H9 (cell line): ENCODE measurements at regions not wholly inside any gene's neighbourhood (a gene's known extent, or its start where the extent isn't known, plus 50 kb on each side); places are given as distances from the start of the nearest gene placed in this dataset.

ENCODE experiments used
- DNase-seq: peaks from one replicate; pipeline ENCODE4 v3.0.0-alpha.2; 2017
- H2AFZ ChIP-seq: one replicate; pipeline ENCODE4 v1.6.1; 2013; ENCODE audit warnings: mild to moderate bottlenecking, low read length, control low read depth, moderate library complexity
- H2AK5ac ChIP-seq: 2 replicates; pipeline ENCODE4 v1.6.1; 2013; ENCODE audit warnings: low read length, control low read depth, mixed read lengths; ENCODE audit not compliant: insufficient read length
- H2BK120ac ChIP-seq: one replicate; pipeline ENCODE4 v1.6.1; 2013; ENCODE audit warnings: low read depth, mild to moderate bottlenecking, low read length, control low read depth, inconsistent platforms; ENCODE audit not compliant: poor library complexity, severe bottlenecking
- H2BK12ac ChIP-seq: 2 replicates; pipeline ENCODE4 v1.6.1; 2013; ENCODE audit warnings: low read length, control low read depth, mixed read lengths, low read depth; ENCODE audit not compliant: insufficient read length
- H2BK15ac ChIP-seq: 2 replicates; pipeline ENCODE4 v1.6.1; 2013; ENCODE audit warnings: low read depth, low read length, control low read depth
- H2BK20ac ChIP-seq: one replicate; pipeline ENCODE4 v1.6.1; 2013; ENCODE audit warnings: low read depth, mild to moderate bottlenecking, low read length, control low read depth, inconsistent platforms; ENCODE audit not compliant: poor library complexity, severe bottlenecking
- H2BK5ac ChIP-seq: 2 replicates; pipeline ENCODE4 v1.6.1; 2013; ENCODE audit warnings: low read length, control low read depth, mixed read lengths; ENCODE audit not compliant: insufficient read length
- H3K14ac ChIP-seq: 2 replicates; pipeline ENCODE4 v1.6.1; 2013; ENCODE audit warnings: low read length, control low read depth; ENCODE audit not compliant: insufficient read depth
- H3K18ac ChIP-seq: 2 replicates; pipeline ENCODE4 v1.6.1; 2013; ENCODE audit warnings: low read depth, mild to moderate bottlenecking, mixed read lengths, low read length, control low read depth; ENCODE audit not compliant: insufficient read length
- H3K23ac ChIP-seq: 2 replicates; pipeline ENCODE4 v1.6.1; 2013; ENCODE audit warnings: low read length, control low read depth, mixed read lengths, low read depth; ENCODE audit not compliant: insufficient read length
- H3K23me2 ChIP-seq: 2 replicates; pipeline ENCODE4 v1.6.1; 2013; ENCODE audit warnings: low read depth, mild to moderate bottlenecking, mixed read lengths, low read length, control low read depth; ENCODE audit not compliant: insufficient read length, poor library complexity, severe bottlenecking
- H3K27ac ChIP-seq: 2 replicates; pipeline ENCODE4 v1.5.1; 2013; ENCODE audit warnings: low read length, control low read depth, mixed read lengths, low read depth; ENCODE audit not compliant: insufficient read length
- H3K27me3 ChIP-seq: 2 replicates; pipeline ENCODE4 v1.6.1; 2013; ENCODE audit warnings: low read length, control low read depth, inconsistent platforms; ENCODE audit not compliant: insufficient read depth
- H3K4ac ChIP-seq: 2 replicates; pipeline ENCODE4 v1.6.1; 2013; ENCODE audit warnings: low read depth, mild to moderate bottlenecking, control low read depth, inconsistent platforms, low read length, moderate library complexity
- H3K4me1 ChIP-seq: 2 replicates; pipeline ENCODE4 v1.6.1; 2013; ENCODE audit warnings: low read length, control low read depth, inconsistent platforms; ENCODE audit not compliant: insufficient read depth
- H3K4me2 ChIP-seq: 2 replicates; pipeline ENCODE4 v1.6.1; 2013; ENCODE audit warnings: low read length, control low read depth, mixed read lengths; ENCODE audit not compliant: insufficient read length, insufficient read depth
- H3K56ac ChIP-seq: 2 replicates; pipeline ENCODE4 v1.6.1; 2013; ENCODE audit warnings: low read depth, mild to moderate bottlenecking, mixed read lengths, low read length, control low read depth; ENCODE audit not compliant: insufficient read length
- H3K79me1 ChIP-seq: 2 replicates; pipeline ENCODE4 v1.6.1; 2013; ENCODE audit warnings: low read depth, mild to moderate bottlenecking, moderate library complexity, low read length, control low read depth, inconsistent platforms; ENCODE audit not compliant: insufficient read depth, poor library complexity, severe bottlenecking
- H3K79me2 ChIP-seq: 2 replicates; pipeline ENCODE4 v1.6.1; 2013; ENCODE audit warnings: low read length, control low read depth, inconsistent platforms; ENCODE audit not compliant: insufficient read depth
- H3K9ac ChIP-seq: 2 replicates; pipeline ENCODE4 v1.6.1; 2013; ENCODE audit warnings: low read length, control low read depth, mixed read lengths; ENCODE audit not compliant: insufficient read length; ENCODE audit errors: extremely low read depth
- H3K9me3 ChIP-seq: one replicate; pipeline ENCODE4 v1.6.1; 2013; ENCODE audit warnings: low read depth, low read length, inconsistent platforms; ENCODE audit not compliant: control insufficient read depth
- H3T11ph ChIP-seq: one replicate; pipeline ENCODE4 v1.6.1; 2013; ENCODE audit warnings: mild to moderate bottlenecking, low read length, control low read depth, inconsistent platforms
- H4K20me1 ChIP-seq: one replicate; pipeline ENCODE4 v1.6.1; 2013; ENCODE audit not compliant: control insufficient read depth, insufficient read length, insufficient read depth
- H4K5ac ChIP-seq: 2 replicates; pipeline ENCODE4 v1.6.1; 2013; ENCODE audit warnings: low read depth, mild to moderate bottlenecking, mixed read lengths, low read length, control low read depth; ENCODE audit not compliant: insufficient read length
- H4K8ac ChIP-seq: replicated peaks from 2 replicates; pipeline ENCODE4 v1.6.1; 2013; ENCODE audit warnings: low read length, control low read depth, mixed read lengths, low read depth; ENCODE audit not compliant: insufficient read length
- H4K91ac ChIP-seq: 2 replicates; pipeline ENCODE4 v1.6.1; 2013; ENCODE audit warnings: low read depth, mild to moderate bottlenecking, moderate library complexity, mixed read lengths, low read length, control low read depth; ENCODE audit not compliant: insufficient read length
- H3K27ac Mint-ChIP-seq, 3 experiments: 2 replicates in 2 of 3; 3 replicates in 1 of 3; pipeline ENCODE4 v1.8.0; 2020 to 2021; ENCODE audit warnings: mixed read lengths in 3 of 3, mild to moderate bottlenecking in 1 of 3, moderate library complexity in 1 of 3
- H3K27me3 Mint-ChIP-seq: 2 replicates; pipeline ENCODE4 v1.8.0; 2021; ENCODE audit warnings: low read depth, mild to moderate bottlenecking, moderate library complexity, mixed read lengths
- H3K36me3 Mint-ChIP-seq, 3 experiments: 2 replicates in 2 of 3; 3 replicates in 1 of 3; pipeline ENCODE4 v1.8.0; 2020 to 2021; ENCODE audit warnings: low read depth in 3 of 3, mixed read lengths in 3 of 3; ENCODE audit not compliant: insufficient read depth in 1 of 3
- H3K4me1 Mint-ChIP-seq, 2 experiments: 2 replicates each; pipeline ENCODE4 v1.8.0; 2020; ENCODE audit warnings: mixed read lengths in 2 of 2
- H3K4me3 Mint-ChIP-seq, 2 experiments: 2 replicates in 1 of 2; 3 replicates in 1 of 2; pipeline ENCODE4 v1.8.0; 2020 to 2021; ENCODE audit warnings: mild to moderate bottlenecking in 2 of 2, mixed read lengths in 2 of 2, moderate library complexity in 1 of 2
- H3K9me3 Mint-ChIP-seq, 2 experiments: 2 replicates in 1 of 2; 3 replicates in 1 of 2; pipeline ENCODE4 v1.8.0; 2020; ENCODE audit warnings: mild to moderate bottlenecking in 2 of 2, mixed read lengths in 2 of 2, moderate library complexity in 1 of 2
- CTCF ChIP-seq: fragments of 200-600 bp; sonication (generic); conservative IDR thresholded peaks from 3 replicates; pipeline ENCODE4 v1.8.0; 2021; ENCODE audit warnings: antibody characterized with exemption, mild to moderate bottlenecking

DNA sequence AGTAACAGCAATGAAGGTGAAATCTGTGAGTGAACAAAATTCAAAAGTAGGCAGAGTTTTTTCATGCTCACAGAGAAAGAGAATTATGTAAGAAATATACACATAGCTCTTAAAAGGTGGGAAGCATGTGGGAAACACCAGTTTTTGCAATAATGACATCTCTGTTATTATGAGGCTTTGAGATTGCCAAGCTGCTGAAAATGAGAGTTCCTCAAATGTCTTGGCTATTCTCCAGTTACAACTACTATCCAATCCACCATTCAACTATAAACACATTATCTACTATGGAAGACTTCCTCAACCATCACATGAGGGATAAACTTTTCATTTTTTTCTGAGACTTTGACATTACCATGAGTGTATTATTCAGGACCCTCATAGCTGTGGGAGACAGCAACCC lies 420.8 kb upstream of the ACTBL2 start:
- H4K20me1 ChIP-seq: no peaks in the 10 kb centered on the region
- Mint-ChIP-seq H3K4me3 (no peak overlapping the region), H3K4me1 (no peaks in the 10 kb centered on the region), H3K27me3 (no peaks in the 10 kb centered on the region), H3K36me3 (no peaks in the 10 kb centered on the region), H3K9me3 (no peaks in the 10 kb centered on the region), H3K27ac (no peak overlapping the region)
- no peak overlapping the region for H2AK5ac ChIP-seq
- no peak overlapping the region for H3K14ac ChIP-seq
- no peak overlapping the region for H4K91ac ChIP-seq
- H2BK5ac ChIP-seq: no peak overlapping the region
- no peak overlapping the region for H4K8ac ChIP-seq
- no peaks in the 10 kb centered on the region for H3K27me3 ChIP-seq
- no peak overlapping the region for H2AFZ ChIP-seq
- no peaks in the 10 kb centered on the region for H3K79me1 ChIP-seq
- H3T11ph ChIP-seq: no peak overlapping the region
- H3K27ac ChIP-seq: no peak overlapping the region
- no peak overlapping the region for H4K5ac ChIP-seq
- no peak for DNase-seq
- no peak overlapping the region for H2BK15ac ChIP-seq
- no peak overlapping the region for H2BK120ac ChIP-seq
- H3K79me2 ChIP-seq: no peaks in the 10 kb centered on the region
- no peak overlapping the region for H3K4me2 ChIP-seq
- H3K4me1 ChIP-seq: no peaks in the 10 kb centered on the region
- H3K23me2 ChIP-seq: no peaks in the 10 kb centered on the region
- no peak overlapping the region for H2BK20ac ChIP-seq
- H3K4ac ChIP-seq: no peak overlapping the region
- H3K9ac ChIP-seq: no peak overlapping the region
- no peak overlapping the region for H3K56ac ChIP-seq
- no peaks in the 10 kb centered on the region for H3K9me3 ChIP-seq
- TF ChIP-seq CTCF: no peak
- no peak overlapping the region for H3K18ac ChIP-seq
- H3K23ac ChIP-seq: no peak overlapping the region
- no peak overlapping the region for H2BK12ac ChIP-seq
